ENCODE measurements at regions not wholly inside any gene's neighbourhood (a gene's known extent, or its start where the extent isn't known, plus 50 kb on each side); places are given as distances from the start of the nearest gene placed in this dataset.

GRCh38 chr1:41998250-41998649 lies 79.5 kb upstream of the HIVEP3 start:
- Histone ChIP-seq H3K4me3 (IDR thresholded peaks at IDR 0.05; ENCODE audit: insufficient read depth, low read depth, low read length) (no peak overlapping the region), H3K79me2 (ENCODE audit: insufficient read depth, low read depth) (no peaks in the 10 kb centered on the region), H3K4me2 (no peak overlapping the region), H3K27me3 (ENCODE audit: insufficient read depth, low read depth) (no peaks in the 10 kb centered on the region), H4K20me1 (ENCODE audit: insufficient read depth) (no peaks in the 10 kb centered on the region), H3K27ac (no peak overlapping the region), H3K36me3 (ENCODE audit: insufficient read depth) (no peaks in the 10 kb centered on the region), H2AFZ (ENCODE audit: low read depth) (no peak overlapping the region), H3K9ac (no peak overlapping the region), H3K4me1 (ENCODE audit: low read depth, poor library complexity, severe bottlenecking) (peaks cover 7% of the 10 kb centered on the region)
- TF ChIP-seq, protein P1, sequence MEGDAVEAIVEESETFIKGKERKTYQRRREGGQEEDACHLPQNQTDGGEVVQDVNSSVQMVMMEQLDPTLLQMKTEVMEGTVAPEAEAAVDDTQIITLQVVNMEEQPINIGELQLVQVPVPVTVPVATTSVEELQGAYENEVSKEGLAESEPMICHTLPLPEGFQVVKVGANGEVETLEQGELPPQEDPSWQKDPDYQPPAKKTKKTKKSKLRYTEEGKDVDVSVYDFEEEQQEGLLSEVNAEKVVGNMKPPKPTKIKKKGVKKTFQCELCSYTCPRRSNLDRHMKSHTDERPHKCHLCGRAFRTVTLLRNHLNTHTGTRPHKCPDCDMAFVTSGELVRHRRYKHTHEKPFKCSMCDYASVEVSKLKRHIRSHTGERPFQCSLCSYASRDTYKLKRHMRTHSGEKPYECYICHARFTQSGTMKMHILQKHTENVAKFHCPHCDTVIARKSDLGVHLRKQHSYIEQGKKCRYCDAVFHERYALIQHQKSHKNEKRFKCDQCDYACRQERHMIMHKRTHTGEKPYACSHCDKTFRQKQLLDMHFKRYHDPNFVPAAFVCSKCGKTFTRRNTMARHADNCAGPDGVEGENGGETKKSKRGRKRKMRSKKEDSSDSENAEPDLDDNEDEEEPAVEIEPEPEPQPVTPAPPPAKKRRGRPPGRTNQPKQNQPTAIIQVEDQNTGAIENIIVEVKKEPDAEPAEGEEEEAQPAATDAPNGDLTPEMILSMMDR (conservative IDR thresholded peaks at IDR 0.05; ENCODE audit: low read depth, low read length), result no peak

DNA sequence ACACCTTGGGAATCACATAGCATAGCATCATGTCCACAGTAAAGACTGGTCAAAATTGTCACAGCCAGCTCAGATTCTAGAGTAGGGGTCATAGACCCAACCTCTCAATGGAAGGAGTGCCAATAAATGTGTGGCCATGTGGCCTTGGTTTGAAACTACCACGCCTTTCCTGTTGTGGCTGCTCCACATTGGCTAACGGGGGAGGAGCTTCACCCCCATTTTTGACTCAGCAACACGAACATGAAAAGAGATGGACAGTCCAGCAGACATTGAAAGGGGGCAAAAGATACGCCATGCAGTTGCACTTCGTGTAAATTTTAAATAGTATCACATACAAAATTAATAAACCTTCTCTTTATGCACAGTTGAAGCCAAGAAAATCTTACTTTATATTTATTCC lies 78.4 kb upstream of the HIVEP3 start:
- Histone ChIP-seq H3K4me2 (no peak overlapping the region), H3K79me2 (ENCODE audit: insufficient read depth, low read depth) (no peaks in the 10 kb centered on the region), H3K27me3 (ENCODE audit: insufficient read depth, low read depth) (no peaks in the 10 kb centered on the region), H3K36me3 (ENCODE audit: insufficient read depth) (no peaks in the 10 kb centered on the region), H3K4me1 (ENCODE audit: low read depth, poor library complexity, severe bottlenecking) (peaks cover 4% of the 10 kb centered on the region), H3K27ac (no peak overlapping the region), H3K4me3 (IDR thresholded peaks at IDR 0.05; ENCODE audit: insufficient read depth, low read depth, low read length) (no peak overlapping the region), H3K9ac (no peak overlapping the region), H2AFZ (ENCODE audit: low read depth) (no peak overlapping the region), H4K20me1 (ENCODE audit: insufficient read depth) (no peaks in the 10 kb centered on the region)
- TF ChIP-seq, protein P1 (conservative IDR thresholded peaks at IDR 0.05; ENCODE audit: low read depth, low read length), result no peak

DNA sequence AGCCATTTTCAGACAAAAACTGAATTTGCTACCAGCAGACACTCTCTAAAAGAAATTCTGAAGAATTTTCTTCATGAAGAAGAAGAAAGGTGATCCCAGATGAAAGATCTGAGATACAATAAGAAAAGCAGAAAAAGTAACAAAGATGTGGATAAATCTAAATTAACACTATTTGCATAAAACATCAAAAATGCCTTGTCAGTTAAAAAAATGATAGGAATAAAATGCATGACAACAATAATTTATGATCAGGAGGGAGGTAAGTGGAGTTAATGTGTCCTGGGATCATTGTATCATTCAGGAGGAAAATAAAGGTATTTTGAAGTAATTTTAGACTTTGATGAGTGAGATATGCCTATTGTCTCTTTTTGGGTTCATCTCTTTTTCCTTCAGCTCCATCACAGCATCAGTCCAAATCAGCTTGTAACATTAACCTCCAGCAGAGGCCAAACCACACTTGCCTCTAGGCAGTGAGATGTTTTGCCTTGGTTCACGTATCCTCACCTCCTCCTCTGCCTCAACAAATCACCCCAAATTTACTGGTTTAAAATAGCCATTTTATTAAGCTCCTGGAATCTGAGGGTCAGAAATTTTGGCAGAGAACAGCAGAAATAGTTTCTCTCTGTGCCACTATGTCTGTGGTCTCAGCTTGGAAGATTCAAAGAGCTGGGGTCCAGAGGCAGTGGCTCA lies 76.9 kb upstream of the HIVEP3 start:
- Histone ChIP-seq H3K4me3 (IDR thresholded peaks at IDR 0.05; ENCODE audit: insufficient read depth, low read depth, low read length) (no peak overlapping the region), H3K4me2 (no peak overlapping the region), H3K27me3 (ENCODE audit: insufficient read depth, low read depth) (no peaks in the 10 kb centered on the region), H4K20me1 (ENCODE audit: insufficient read depth) (no peaks in the 10 kb centered on the region), H3K27ac (no peak overlapping the region), H3K4me1 (ENCODE audit: low read depth, poor library complexity, severe bottlenecking) (no peaks in the 10 kb centered on the region), H3K79me2 (ENCODE audit: insufficient read depth, low read depth) (no peaks in the 10 kb centered on the region), H2AFZ (ENCODE audit: low read depth) (no peak overlapping the region), H3K36me3 (ENCODE audit: insufficient read depth) (no peaks in the 10 kb centered on the region), H3K9ac (no peak overlapping the region)
- TF ChIP-seq, protein P1 (conservative IDR thresholded peaks at IDR 0.05; ENCODE audit: low read depth, low read length), result no peak

GRCh38 chr1:41994195-41994894 lies 75.6 kb upstream of the HIVEP3 start:
- H3K27ac ChIP-seq, result no peak overlapping the region
- H3K9ac ChIP-seq, result no peak overlapping the region
- H3K36me3 ChIP-seq (ENCODE audit: insufficient read depth), result no peaks in the 10 kb centered on the region
- no peak overlapping the region for H3K4me2 ChIP-seq
- no peak overlapping the region for H2AFZ ChIP-seq (ENCODE audit: low read depth)
- no peaks in the 10 kb centered on the region for H3K79me2 ChIP-seq (ENCODE audit: insufficient read depth, low read depth)
- TF ChIP-seq, protein P1 (conservative IDR thresholded peaks at IDR 0.05; ENCODE audit: low read depth, low read length), result no peak
- H3K27me3 ChIP-seq (ENCODE audit: insufficient read depth, low read depth), result no peaks in the 10 kb centered on the region
- no peaks in the 10 kb centered on the region for H3K4me1 ChIP-seq (ENCODE audit: low read depth, poor library complexity, severe bottlenecking)
- no peak overlapping the region for H3K4me3 ChIP-seq (IDR thresholded peaks at IDR 0.05; ENCODE audit: insufficient read depth, low read depth, low read length)
- H4K20me1 ChIP-seq (ENCODE audit: insufficient read depth), result no peaks in the 10 kb centered on the region

Measured in KMS-11 (cell line).